ENCODE measurements at regions not wholly inside any gene's neighbourhood (a gene's known extent, or its start where the extent isn't known, plus 50 kb on each side); places are given as distances from the start of the nearest gene placed in this dataset.

DNA sequence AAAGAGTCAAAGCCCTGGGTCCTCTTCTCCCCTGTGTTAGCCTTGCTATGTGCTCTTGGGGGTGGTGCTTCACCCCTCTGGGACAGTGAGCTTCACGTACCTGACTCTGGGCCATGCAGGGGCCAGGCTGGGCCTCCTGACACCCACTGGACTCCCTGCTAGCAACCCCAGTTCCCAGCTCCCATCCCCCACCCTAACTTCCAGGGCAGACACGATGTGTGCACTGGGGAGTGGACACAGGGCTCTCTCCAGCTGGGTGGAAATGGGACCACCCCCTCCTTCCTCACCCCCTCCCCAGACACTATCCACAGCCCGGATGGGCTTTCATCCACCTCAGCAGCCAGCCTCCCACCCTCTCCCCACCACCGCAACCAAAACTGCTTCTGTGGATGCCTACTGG is 113.0 kb upstream of the ZNF479 start:
- TF ChIP-seq, protein P1, sequence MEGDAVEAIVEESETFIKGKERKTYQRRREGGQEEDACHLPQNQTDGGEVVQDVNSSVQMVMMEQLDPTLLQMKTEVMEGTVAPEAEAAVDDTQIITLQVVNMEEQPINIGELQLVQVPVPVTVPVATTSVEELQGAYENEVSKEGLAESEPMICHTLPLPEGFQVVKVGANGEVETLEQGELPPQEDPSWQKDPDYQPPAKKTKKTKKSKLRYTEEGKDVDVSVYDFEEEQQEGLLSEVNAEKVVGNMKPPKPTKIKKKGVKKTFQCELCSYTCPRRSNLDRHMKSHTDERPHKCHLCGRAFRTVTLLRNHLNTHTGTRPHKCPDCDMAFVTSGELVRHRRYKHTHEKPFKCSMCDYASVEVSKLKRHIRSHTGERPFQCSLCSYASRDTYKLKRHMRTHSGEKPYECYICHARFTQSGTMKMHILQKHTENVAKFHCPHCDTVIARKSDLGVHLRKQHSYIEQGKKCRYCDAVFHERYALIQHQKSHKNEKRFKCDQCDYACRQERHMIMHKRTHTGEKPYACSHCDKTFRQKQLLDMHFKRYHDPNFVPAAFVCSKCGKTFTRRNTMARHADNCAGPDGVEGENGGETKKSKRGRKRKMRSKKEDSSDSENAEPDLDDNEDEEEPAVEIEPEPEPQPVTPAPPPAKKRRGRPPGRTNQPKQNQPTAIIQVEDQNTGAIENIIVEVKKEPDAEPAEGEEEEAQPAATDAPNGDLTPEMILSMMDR (IDR thresholded peaks at IDR 0.05; ENCODE audit: low read depth, low read length): no peak
- no peak for DNase-seq (ENCODE audit: low read depth, low spot score)
- in situ Hi-C loops (cut with HindIII; ENCODE audit: low sequenced_read_pairs): no loop called here
- no peak overlapping the region for H3K4me3 ChIP-seq (ENCODE audit: low read depth, low read length)

DNA sequence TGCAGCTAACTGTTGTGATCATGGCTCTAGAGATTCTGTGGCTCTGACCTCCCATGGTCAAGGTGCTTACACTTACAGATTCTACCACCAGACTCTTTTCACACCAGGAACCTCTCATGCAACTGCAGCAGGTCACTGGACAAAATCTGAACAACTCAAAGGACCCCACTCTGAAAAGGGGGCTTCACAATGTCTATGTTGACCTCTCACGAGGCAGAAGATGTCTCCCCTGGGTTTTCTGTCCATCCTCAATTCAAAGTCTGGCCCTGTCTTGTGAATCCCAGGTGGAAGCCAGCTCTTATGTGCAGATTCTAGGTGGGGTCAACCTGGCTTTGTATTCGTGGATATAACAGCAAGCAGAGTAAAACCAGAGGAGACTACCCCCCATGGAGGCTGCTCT is 118.6 kb upstream of the ZNF479 start:
- in situ Hi-C loops (cut with HindIII; ENCODE audit: low sequenced_read_pairs): no loop called here
- TF ChIP-seq, protein P1 (IDR thresholded peaks at IDR 0.05; ENCODE audit: low read depth, low read length): no peak
- H3K4me3 ChIP-seq (ENCODE audit: low read depth, low read length): no peak overlapping the region
- no peak for DNase-seq (ENCODE audit: low read depth, low spot score)

DNA sequence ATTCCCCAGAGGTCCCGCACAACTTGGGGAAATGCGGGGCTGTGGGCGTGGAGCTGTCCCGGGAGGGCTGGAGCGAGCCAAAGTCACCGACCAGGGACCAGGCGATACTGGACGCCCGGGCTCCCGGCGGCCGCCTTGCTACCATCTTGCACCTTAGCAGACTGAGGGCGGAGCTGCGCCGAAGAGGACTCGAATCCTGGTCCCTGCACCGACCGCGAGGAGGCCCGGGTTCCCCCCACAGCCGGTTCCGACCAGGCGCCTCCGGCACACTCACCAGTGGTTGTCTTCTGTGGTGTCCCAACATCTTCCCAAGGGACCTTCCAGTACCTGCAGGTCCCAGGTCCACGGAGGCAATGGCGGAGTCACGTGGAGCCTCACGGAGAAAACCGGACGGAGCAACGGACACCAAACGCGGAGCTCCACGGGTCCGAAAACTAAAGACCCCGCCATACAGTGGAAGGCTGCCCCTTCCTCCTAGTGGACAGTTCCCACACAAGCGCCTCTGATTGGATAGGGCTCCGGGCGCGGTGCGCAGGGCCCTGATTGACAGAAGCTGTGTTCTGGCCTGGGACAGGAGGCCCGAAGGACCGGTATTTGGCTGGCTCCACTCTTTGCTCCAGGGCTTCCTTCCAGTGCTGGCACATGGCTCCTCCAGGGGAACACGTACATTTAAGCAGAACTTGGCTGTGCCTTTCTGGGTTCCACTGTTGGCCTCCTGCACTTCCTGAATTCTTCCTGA is 124.6 kb upstream of the ZNF479 start:
- no peak for DNase-seq (ENCODE audit: low read depth, low spot score)
- TF ChIP-seq, protein P1 (IDR thresholded peaks at IDR 0.05; ENCODE audit: low read depth, low read length): no peak
- no peak overlapping the region for H3K4me3 ChIP-seq (ENCODE audit: low read depth, low read length)
- in situ Hi-C loops (cut with HindIII; ENCODE audit: low sequenced_read_pairs): no loop called here

DNA sequence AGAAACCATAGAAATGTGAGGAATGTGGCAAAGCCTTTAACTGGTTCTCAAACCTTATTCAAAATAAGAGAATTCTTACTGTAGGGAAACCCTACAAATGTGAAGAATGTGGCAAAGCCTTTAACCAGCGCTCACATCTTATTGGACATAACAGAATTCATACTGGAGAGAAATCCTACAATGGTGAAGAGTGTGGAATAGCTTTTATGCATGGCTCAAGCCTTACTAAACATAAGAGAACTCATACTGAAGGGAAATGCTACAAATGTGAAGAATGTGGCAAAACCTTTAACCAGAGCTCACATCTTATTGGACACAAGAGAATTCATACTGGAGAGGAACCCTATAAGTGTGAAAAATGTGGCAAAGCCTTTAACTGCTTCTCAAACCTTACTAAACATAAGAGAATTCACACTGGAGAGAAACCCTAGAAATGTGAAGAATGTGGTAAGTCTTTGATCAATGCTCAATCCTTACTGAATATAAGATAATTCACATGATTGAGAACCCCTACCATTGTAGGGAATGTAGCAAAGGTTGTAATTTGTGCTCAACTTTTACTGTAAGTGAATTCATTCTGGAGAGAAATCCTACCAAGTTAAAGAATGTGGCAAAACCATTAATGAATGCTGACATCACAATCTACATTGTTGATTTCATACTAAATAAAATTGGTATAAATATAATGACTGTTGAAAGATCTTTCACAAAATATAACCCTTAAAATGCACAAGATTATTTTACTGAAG is 142.5 kb upstream of the ZNF479 start:
- DNase-seq (ENCODE audit: low read depth, low spot score): no peak
- no peak overlapping the region for H3K4me3 ChIP-seq (ENCODE audit: low read depth, low read length)
- TF ChIP-seq, protein P1 (IDR thresholded peaks at IDR 0.05; ENCODE audit: low read depth, low read length): no peak
- in situ Hi-C loops (cut with HindIII; ENCODE audit: low sequenced_read_pairs): no loop called here

DNA sequence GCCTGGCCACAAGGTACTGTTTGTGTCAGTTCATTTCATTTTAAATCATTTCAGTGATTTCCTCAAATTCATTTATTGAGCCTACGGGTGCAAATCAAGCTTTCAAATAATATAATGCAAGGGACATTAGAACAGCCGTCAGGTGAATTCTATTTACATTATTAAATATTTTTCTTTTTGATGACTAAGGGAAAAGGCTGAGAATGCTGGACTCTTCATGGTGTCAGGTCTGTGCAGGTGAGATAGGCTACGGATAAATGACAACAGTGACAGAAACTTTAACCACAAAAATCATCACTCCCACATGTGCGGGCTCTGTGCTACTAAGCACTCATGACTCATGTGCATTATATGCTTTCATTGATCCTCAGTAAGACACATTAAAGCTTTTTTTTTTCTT is 149.2 kb upstream of the ZNF716 start:
- DNase-seq (ENCODE audit: low read depth, low spot score): no peak
- H3K4me3 ChIP-seq (ENCODE audit: low read depth, low read length): no peak overlapping the region
- in situ Hi-C loops (cut with HindIII; ENCODE audit: low sequenced_read_pairs): no loop called here
- TF ChIP-seq, protein P1 (IDR thresholded peaks at IDR 0.05; ENCODE audit: low read depth, low read length): no peak

DNA sequence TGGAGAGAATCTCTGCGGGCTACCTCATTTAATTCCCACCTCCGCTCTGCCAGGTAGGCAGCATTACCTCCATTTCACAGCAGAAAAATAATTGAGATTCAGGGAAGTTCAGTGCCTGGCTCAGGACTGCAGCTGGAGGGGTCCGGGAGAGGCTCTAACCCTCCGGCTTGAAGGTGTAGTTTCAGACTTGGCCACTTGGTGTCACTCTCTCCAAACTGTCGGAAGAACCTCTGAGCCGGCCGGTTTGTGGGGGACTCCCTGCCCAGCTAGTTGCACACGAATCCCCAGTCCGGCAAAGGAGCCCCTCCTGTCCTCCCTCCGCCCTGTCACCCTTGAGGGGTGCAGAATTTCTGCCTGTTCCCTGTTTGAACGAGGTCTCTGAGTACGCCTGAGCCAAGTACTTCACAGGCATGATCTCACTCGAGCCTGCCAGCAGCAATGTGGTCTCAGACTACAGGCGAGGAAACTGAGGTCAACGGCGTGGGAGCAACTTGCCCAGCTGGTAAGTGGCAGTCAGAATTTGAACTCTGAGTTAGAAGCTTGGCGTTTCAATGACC is 144.7 kb upstream of the ZNF716 start:
- in situ Hi-C loops (cut with HindIII; ENCODE audit: low sequenced_read_pairs): no loop called here
- no peak for DNase-seq (ENCODE audit: low read depth, low spot score)
- TF ChIP-seq, protein P1 (IDR thresholded peaks at IDR 0.05; ENCODE audit: low read depth, low read length): no peak
- H3K4me3 ChIP-seq (ENCODE audit: low read depth, low read length): no peak overlapping the region

Data from astrocyte of the spinal cord (primary cell).